ENCODE measurements at regions not wholly inside any gene's neighbourhood (a gene's known extent, or its start where the extent isn't known, plus 50 kb on each side); places are given as distances from the start of the nearest gene placed in this dataset.
"Not testable (repeated sequence)": the region's sequence is repeated elsewhere in the genome, so short reads cannot be mapped to it uniquely, and the experiment has no call there.

DNA sequence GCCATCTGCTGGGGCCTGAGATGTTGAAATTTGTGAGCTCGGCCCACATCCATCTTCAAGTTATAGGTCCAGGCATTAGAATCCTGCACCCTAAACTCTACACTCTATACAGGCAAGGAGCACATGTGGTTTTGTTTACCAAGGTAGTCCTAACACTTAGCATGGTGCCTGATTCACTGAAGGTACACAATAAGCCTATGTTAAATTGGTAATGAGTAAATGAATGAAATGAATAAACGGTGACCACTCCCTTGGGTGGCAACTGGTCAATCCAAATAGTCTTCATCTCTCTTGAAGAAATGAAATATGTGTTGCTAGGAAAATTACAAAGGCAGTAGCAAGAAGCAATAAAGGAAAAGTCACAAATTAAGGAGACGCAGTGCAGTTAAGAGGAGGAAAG lies 359.3 kb upstream of the UBE2E2 start:
- DNase-seq = no peak

- no peak for DNase-seq
Measured at GRCh38 chr3:22846566-22846965, 356.6 kb upstream of the UBE2E2 start.

GRCh38 chr3:22849583-22849982 lies 353.5 kb upstream of the UBE2E2 start:
- not testable (repeated sequence) for DNase-seq

- no peak for DNase-seq
Measured at GRCh38 chr3:22856811-22857210, 346.3 kb upstream of the UBE2E2 start.

- DNase-seq = no peak
Measured at GRCh38 chr3:22858486-22858885, 344.6 kb upstream of the UBE2E2 start.

- no peak for DNase-seq
Measured at GRCh38 chr3:22859618-22860017, 343.5 kb upstream of the UBE2E2 start.

GRCh38 chr3:22861426-22861825 lies 341.7 kb upstream of the UBE2E2 start:
- no peak for DNase-seq

- DNase-seq = no peak
Measured at GRCh38 chr3:22862111-22862510, 341.0 kb upstream of the UBE2E2 start.

DNA sequence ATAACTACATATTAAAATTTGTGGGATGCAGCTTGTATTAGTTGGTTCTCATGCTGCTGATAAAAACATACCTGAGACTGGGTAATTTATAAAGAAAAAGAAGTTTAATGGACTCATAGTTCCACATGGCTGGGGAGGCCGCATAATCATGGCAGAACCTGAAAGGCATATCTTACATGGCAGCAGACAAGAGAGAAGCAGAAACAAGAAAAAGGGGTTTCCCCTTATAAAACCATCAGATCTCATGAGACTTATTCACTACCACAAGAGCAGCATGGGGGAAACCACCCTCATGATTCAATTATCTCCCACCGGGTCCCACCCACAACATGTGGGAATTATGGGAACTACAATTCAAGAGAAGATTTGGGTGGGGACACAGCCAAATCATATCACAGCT lies 320.3 kb upstream of the UBE2E2 start:
- DNase-seq = not testable (repeated sequence)

DNA sequence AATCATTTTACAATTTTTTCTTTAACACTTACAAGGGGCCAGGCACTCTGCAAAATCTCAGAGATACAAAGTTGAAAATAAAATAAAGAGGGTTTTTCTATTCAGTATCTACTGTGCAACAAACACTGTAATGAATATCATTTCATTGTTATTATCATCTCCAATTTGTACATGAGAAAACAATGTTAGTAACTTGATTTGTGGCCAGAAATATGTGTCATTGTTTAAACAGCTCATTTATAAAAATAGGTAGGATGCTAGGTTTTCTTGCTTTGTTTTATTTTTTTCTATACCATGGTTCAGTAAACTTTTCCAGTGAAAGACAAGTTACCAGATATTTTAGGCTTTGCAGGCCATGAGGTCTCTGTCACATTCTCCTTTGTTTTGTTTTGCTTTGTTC lies 318.1 kb upstream of the UBE2E2 start:
- no peak for DNase-seq

GRCh38 chr3:22885574-22886341 lies 317.4 kb upstream of the UBE2E2 start:
- DNase-seq = no peak

DNA sequence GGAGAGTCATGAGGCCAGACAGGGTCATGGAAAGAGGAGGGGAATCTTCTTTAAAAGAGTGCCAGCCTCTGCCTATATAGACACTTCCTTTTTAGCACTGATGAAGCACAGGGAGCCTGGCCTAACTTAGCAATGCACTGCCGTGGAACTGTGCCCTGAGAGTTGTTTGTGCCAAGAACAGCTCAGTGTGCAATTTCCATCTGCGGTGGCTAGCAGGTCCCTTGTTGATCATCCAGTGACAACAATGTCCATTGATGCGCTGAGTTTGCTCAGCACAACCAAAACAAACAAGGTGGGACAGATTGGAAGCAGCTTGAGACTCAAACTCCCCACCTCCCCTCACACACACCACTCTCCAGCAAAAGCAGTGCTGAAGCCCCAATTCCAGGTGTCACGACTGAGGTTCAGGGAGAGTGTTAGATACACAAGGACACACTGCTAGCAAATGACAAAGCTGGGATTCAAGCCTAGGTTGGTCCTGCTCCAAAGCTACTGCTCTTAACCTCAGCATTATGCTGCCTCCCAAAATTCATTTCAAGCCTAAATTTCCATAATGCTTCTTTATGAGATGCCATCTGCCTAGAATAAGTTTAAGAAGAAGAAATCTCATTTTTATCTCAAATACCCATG lies 316.6 kb upstream of the UBE2E2 start:
- no peak for DNase-seq

DNA sequence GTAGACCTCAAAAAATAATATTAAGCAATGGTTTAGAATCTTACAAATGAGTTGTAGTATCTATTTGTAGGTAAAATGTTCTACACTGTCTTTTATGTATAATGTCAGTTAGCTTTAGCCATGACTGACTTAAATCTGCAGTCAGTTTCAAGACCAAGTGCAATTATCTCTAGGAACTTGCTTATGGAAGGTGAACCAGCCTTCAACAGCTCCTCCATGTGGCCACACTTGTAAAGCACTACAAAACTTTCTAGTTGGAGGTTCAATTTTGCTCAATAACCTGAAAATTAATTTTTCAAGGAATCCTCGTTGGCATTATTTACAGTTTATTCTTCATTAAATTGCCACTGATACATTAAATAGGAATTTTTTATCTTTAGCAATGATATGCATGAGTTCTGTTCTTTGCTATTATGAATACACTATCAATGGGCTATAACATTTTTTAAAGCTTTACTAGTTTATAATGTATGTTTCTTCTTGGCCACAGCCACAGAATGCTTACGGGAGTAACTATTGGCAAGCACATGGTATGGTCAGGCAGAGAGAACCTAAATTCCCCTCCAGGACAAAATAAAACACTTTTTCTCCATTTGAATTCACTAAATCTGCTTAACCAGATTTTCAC lies 315.3 kb upstream of the UBE2E2 start:
- DNase-seq = no peak

DNA sequence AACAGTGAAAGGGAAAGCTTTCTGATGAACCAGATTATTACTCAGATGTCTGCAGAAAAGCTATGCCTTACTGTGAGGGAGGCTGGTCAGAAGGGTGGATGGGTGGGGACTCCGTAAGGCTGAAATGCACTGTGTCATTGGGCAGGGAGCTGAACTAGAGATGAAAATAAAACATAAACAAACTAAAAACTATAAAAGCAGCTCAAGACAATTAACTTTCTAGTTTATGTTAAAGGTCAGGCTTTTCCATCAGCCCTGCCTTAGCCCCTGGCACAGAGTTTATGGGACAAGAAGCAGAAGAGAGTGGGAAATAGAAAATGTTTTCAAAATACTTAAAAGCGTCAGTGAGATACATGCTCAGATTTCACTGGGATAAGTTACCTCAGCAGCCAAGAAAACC lies 310.0 kb upstream of the UBE2E2 start:
- no peak for DNase-seq

DNA sequence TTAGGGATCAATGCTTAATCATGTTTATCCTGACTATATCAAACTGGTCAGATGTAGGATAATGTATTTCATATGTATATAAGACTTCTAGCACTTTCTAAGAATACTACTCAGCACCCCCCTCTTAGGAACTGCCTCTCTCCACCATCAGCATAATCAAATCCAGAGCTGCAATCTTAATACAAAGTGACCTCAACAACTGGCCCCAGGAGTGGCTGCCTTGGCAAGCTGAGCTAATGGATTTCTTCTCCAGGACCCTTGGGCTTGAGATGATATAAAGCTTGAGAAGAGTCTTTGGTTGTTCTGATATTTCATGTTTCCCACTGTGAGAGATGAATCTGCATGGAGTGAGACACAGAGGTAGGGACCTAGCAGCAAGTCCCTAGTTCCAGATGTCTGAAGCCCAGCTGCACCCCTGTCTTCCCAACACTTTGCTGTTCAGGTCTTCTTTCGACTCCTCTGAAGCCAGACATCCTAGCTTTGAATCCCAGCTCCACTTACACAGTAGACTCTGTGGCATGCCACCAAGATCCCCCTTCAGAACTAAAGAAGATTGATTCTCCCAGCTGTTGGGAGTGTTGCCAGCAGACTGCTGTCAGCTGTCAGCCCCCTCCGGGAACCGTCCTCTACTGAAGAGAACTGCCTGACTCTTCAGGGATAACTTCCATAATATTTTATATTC lies 309.3 kb upstream of the UBE2E2 start:
- DNase-seq = no peak

- DNase-seq = no peak
Measured at GRCh38 chr3:22894865-22895264, 308.3 kb upstream of the UBE2E2 start.

DNA sequence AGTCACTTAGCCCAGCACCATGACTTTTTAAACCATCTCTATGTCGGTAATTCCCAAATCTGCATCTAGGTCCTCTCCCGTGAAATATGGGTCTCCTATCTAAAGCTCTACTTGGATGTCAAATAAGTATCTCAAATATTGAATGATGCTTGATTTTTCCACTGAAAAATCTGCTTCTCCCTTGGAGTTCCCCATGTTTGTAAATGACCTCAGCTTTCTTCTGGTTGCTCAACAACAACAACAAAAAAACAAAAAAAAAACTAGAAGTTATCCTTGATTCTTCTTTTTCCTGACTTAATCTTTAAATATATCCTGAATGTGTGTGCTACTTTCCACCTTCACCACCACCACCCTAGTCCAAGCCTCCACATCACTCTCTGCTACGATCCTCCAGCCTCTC lies 307.5 kb upstream of the UBE2E2 start:
- no peak for DNase-seq

DNA sequence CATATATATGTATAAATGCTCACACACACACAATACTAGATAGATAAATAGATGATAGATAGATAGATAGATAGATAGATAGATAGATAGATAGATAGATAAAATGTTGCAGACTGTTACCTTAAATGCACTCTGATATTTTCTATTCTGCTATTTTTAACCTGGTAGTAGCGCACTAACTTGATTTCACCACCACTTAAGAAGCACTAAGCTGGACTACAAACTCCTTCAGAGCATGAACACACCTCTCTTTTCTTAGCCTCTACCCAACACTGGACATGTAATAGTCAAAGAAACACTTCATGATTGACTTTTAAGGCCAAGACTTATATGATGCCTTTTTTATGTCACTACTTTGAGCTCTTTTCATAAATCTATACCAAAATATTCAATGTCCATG lies 304.6 kb upstream of the UBE2E2 start:
- DNase-seq = no peak

GRCh38 chr3:22899441-22899840 lies 303.7 kb upstream of the UBE2E2 start:
- DNase-seq = no peak

GRCh38 chr3:22900296-22900695 lies 302.8 kb upstream of the UBE2E2 start:
- no peak for DNase-seq

- no peak for DNase-seq
Measured at GRCh38 chr3:22901684-22902083, 301.4 kb upstream of the UBE2E2 start.

DNA sequence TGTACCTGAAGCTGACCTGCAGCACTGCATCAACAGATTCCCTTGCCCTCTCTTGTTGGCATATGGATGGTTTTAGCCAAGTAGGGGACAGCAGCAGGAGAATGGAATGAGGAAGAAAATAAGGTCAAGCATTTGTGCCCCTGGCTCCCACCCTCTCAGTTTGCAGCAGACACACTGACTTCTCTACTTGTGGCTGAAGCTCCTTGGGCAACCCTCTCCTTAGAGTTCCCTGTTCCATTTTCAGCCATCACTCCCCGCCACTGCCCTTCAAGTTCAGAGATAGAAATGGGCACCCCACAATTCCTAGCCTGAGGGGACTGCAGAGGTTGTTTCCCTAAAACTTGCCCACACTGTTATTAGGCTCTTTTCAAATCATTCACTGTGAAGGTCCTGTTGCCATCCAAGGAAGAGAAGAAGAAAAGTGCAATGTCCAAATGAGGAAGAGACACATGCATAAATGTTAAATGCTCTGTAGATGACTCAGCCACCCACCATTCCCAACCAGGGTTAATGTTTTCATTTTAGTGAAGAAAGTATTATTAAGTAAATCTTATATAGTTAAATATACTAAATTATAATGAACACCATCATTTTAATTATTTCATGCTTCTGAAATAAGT lies 295.9 kb upstream of the UBE2E2 start:
- DNase-seq = no peak

DNA sequence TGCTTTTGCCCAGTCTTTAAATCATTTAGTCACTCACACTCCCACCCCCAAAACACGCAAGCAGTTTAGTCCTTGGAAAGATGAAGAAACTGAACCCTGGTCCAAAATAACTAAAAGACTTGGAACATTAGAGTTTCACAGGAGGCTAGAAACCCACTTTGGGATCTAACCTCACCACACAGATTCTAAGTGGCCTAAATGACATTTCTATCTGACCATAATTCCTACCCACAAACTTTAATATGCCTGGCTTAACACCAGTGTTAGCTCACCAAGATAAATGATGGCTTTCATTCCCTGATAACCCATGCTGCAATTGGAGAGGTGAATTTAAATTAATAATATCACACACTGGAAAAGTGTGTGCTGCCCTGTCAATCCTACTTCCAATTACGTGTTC lies 295.3 kb upstream of the UBE2E2 start:
- DNase-seq = no peak

Data from amniotic stem cell (primary cell).